ENCODE measurements at regions not wholly inside any gene's neighbourhood (a gene's known extent, or its start where the extent isn't known, plus 50 kb on each side); places are given as distances from the start of the nearest gene placed in this dataset.

DNA sequence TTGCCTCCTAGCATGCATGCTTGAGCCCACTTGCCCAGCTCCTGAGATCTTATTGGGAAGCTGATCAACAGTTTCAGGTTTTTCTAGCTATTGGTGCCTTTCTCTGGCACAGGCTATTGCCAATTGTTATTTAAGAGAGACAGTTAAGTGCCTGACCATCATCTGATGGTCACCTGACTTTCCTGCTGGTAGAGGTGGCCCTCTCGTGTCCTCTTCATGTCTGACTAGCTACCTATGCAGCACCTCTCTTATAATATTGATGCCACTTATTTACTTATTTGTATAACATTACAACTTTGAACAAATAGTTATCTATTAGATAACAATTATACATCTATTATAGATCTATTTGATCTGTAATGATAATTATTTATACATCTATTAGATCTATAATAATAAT lies 205.9 kb upstream of the SEMA3D start:
- no peak for DNase-seq (ENCODE audit: low spot score)
- TF ChIP-seq, protein P1, sequence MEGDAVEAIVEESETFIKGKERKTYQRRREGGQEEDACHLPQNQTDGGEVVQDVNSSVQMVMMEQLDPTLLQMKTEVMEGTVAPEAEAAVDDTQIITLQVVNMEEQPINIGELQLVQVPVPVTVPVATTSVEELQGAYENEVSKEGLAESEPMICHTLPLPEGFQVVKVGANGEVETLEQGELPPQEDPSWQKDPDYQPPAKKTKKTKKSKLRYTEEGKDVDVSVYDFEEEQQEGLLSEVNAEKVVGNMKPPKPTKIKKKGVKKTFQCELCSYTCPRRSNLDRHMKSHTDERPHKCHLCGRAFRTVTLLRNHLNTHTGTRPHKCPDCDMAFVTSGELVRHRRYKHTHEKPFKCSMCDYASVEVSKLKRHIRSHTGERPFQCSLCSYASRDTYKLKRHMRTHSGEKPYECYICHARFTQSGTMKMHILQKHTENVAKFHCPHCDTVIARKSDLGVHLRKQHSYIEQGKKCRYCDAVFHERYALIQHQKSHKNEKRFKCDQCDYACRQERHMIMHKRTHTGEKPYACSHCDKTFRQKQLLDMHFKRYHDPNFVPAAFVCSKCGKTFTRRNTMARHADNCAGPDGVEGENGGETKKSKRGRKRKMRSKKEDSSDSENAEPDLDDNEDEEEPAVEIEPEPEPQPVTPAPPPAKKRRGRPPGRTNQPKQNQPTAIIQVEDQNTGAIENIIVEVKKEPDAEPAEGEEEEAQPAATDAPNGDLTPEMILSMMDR (IDR thresholded peaks at IDR 0.05; ENCODE audit: extremely low read depth, missing control alignments), result no peak

GRCh38 chr7:85392326-85392725 lies 205.5 kb upstream of the SEMA3D start:
- no peak for DNase-seq (ENCODE audit: low spot score)
- TF ChIP-seq, protein P1 (IDR thresholded peaks at IDR 0.05; ENCODE audit: extremely low read depth, missing control alignments), result no peak

- DNase-seq (ENCODE audit: low spot score), result no peak
- TF ChIP-seq, protein P1 (IDR thresholded peaks at IDR 0.05; ENCODE audit: extremely low read depth, missing control alignments), result no peak
These were observed 199.6 kb upstream of the SEMA3D start for GRCh38 chr7:85386460-85386859.

DNA sequence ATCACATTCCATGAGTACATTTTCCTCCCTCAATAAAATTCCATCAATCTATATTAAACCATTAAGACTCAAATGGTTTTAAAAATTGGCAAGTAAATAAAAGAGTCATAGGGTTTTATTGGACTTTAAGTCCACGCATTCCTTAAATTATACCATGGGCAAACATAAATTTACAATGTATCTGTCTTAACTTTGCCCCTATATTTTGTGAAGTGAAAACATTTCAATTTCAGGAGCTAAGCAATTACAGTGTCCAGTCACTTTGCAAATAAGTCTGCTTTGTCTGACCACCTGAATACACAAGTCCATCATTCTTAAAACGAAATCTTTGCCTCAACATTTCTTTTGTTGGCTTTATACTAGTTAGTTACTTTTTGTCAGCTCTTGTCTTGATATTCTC lies 197.5 kb upstream of the SEMA3D start:
- DNase-seq (ENCODE audit: low spot score), result no peak
- TF ChIP-seq, protein P1 (IDR thresholded peaks at IDR 0.05; ENCODE audit: extremely low read depth, missing control alignments), result no peak

GRCh38 chr7:85381212-85381611 lies 194.4 kb upstream of the SEMA3D start:
- DNase-seq (ENCODE audit: low spot score), result no peak
- TF ChIP-seq, protein P1 (IDR thresholded peaks at IDR 0.05; ENCODE audit: extremely low read depth, missing control alignments), result no peak

GRCh38 chr7:85376589-85376988 lies 189.7 kb upstream of the SEMA3D start:
- TF ChIP-seq, protein P1 (IDR thresholded peaks at IDR 0.05; ENCODE audit: extremely low read depth, missing control alignments), result no peak
- no peak for DNase-seq (ENCODE audit: low spot score)

DNA sequence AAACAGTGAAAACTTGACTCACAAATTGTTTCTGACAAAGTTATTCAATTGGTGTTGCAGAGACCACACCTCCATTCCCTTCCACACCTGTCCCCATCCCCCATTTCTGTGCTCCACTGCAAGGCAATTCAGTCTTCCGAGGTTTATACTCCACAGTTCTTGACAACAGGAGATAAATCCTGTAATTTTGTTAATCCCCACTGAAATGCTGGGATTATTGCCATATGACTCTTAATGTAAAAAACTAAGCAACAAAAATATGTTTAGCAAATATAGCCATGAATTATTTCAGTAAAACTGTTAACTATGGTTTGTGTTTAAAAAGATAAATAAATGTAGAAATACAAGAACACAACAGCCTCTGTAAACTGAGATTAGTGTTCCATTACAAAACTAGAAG lies 170.1 kb upstream of the SEMA3D start:
- DNase-seq (ENCODE audit: low spot score), result no peak
- TF ChIP-seq, protein P1 (IDR thresholded peaks at IDR 0.05; ENCODE audit: extremely low read depth, missing control alignments), result no peak
